Heart left ventricle (tissue), 16 donors: ENCODE measurements at regions not wholly inside any gene's neighbourhood (a gene's known extent, or its start where the extent isn't known, plus 50 kb on each side); places are given as distances from the start of the nearest gene placed in this dataset.

Experiments used
- ATAC-seq, 4 donors: fragments of 200-7000 bp; cut with Tn5 transposase; one replicate each; pipeline ENCODE4 v1.9.1; 2020 to 2022; ENCODE audit warnings: moderate library complexity in 4 of 4, mild to moderate bottlenecking in 3 of 4, moderate number of reproducible peaks in 1 of 4
- DNase-seq, 5 donors: peaks; one replicate each; pipeline ENCODE4 v3.0.0-alpha.2; 2020
- H3K27ac ChIP-seq, 12 donors: fragments of 200-600 bp; sonication (generic) in 4 of 12; one replicate each; pipeline versions ENCODE4 v1.5.0 to v1.8.0; 2016 to 2022; ENCODE audit warnings: mild to moderate bottlenecking in 2 of 12
- H3K27me3 ChIP-seq, 9 donors: fragments of 200-600 bp; sonication (generic) in 2 of 9; one replicate each; pipeline versions ENCODE4 v1.5.1 to v1.8.0; 2016 to 2022; ENCODE audit warnings: mild to moderate bottlenecking in 3 of 9
- H3K36me3 ChIP-seq, 9 donors: fragments of 200-600 bp; sonication (generic) in 2 of 9; one replicate each; pipeline versions ENCODE4 v1.5.0 to v1.8.0; 2018 to 2022; ENCODE audit warnings: mild to moderate bottlenecking in 2 of 9
- H3K4me1 ChIP-seq, 12 donors: fragments of 200-600 bp; sonication (generic) in 4 of 12; one replicate each; pipeline versions ENCODE4 v1.5.0 to v1.8.0; 2016 to 2022; ENCODE audit warnings: mild to moderate bottlenecking in 3 of 12
- H3K4me3 ChIP-seq, 12 donors: fragments of 200-600 bp; sonication (generic) in 4 of 12; one replicate each; pipeline versions ENCODE4 v1.5.0 to v1.8.0; 2017 to 2022; ENCODE audit warnings: mild to moderate bottlenecking in 9 of 12, moderate library complexity in 4 of 12
- H3K9me3 ChIP-seq, 12 donors: fragments of 200-600 bp; sonication (generic) in 4 of 12; one replicate each; pipeline versions ENCODE4 v1.5.0 to v1.8.0; 2016 to 2022; ENCODE audit warnings: mild to moderate bottlenecking in 1 of 12
- POLR2A ChIP-seq, 2 donors: fragments of 450-650 bp; IDR thresholded peaks; one replicate each; pipeline ENCODE4 v1.6.1; 2017; ENCODE audit warnings: antibody characterized with exemption in 2 of 2, mild to moderate bottlenecking in 2 of 2, moderate library complexity in 2 of 2
- WGBS, 4 donors: extraction: QIAGEN DNeasy Blood & Tissue Kit in 2 of 4; methylation state at CpG; one replicate each; pipeline versions ENCODE4 v1.1.5 to v1.1.7; 2013 to 2018; 5-methylcytosine and 5-hydroxymethylcytosine counted together
- intact Hi-C, 10 donors: fragments of 100-400 bp; cut with DNase I; formaldehyde crosslinking; loops; one replicate each; pipeline versions ENCODE4 v1.11.1 to v1.14.2; 2022
- TF ChIP-seq, protein P1 (sequence below), 12 donors: fragments of 200-600 bp; sonication (generic) in 4 of 12; IDR thresholded peaks; one replicate each; pipeline versions ENCODE4 v1.5.0 to v1.8.0; 2018 to 2022; ENCODE audit warnings: antibody characterized with exemption in 12 of 12, mild to moderate bottlenecking in 5 of 12
- donor health status: ischemic (EF 13 %, LVEDD 7.1; RV severe dilation, severe dysfunction).
- donor health status: healthy with polysubstance abuse.
- donor health status: DM: no; HTN: yes; CAD: no.
- donor health status: DM: no; HTN: no; CAD: no.
- donor health status: ischemic (EF 25% LVEDD 6.9; RV normal size, moderate dysfunction).
- donor health status: ischemic (EF 25% LVEDD 5.7; RV mildly dilated, moderate dysfunction).
- donor health status: healthy.
- donor health status: DM: yes; HTN: yes; CAD: no.
- donor health status: ischemic (EF 35%, LVEDD 5.7; RV mildly dilated, moderate dysfunction).
- donor health status: nonischemic (EF 11% LVEDD 7.7; RV severe dilation, severe dysfunction).
- donor health status: DM: yes; HTN: yes; CAD: no.
- donor health status: PGD.
- donor health status: ischemic (EF 29% LVEDD 5.4; RV normal size, mild dysfunction).
- donor health status: nonischemic (EF 23%, LVEDD 6.1; RV moderate dilation, normal function).

DNA sequence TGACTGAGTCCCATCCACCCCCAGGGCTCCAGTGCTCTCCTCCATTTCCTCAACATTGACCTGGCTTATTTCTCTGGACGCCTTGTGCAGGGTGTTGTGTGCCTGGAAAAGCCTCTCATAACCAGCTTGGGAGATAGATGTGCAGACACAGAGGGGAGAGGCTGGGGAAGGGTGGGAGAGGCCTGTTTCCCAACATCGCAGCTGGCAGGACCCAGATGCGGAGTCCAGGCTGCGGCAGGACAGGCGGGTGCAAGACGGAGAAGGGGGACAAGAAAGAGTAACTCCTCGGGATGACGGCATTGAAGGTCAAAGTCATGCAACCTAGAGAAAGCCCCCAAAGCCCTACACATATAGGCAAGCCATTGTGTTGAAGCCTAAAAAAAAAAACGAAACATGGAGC, 54.1 kb upstream of the ANTXRL start:
- Histone ChIP-seq H3K27me3 (no peaks in the 10 kb centered on the region), H3K36me3 (no peaks in the 10 kb centered on the region), H3K9me3 (peaks cover 0 to 18% (median 0%) of the 10 kb centered on the region in 12 donors), H3K4me3 (no peak overlapping the region), H3K27ac (no peak overlapping the region), H3K4me1 (peaks cover 0 to 5% (median 0%) of the 10 kb centered on the region in 12 donors)
- ATAC-seq, result no peak
- DNase-seq, result peak in 1 of 5 donors; percentile 1
- TF ChIP-seq, protein P1, sequence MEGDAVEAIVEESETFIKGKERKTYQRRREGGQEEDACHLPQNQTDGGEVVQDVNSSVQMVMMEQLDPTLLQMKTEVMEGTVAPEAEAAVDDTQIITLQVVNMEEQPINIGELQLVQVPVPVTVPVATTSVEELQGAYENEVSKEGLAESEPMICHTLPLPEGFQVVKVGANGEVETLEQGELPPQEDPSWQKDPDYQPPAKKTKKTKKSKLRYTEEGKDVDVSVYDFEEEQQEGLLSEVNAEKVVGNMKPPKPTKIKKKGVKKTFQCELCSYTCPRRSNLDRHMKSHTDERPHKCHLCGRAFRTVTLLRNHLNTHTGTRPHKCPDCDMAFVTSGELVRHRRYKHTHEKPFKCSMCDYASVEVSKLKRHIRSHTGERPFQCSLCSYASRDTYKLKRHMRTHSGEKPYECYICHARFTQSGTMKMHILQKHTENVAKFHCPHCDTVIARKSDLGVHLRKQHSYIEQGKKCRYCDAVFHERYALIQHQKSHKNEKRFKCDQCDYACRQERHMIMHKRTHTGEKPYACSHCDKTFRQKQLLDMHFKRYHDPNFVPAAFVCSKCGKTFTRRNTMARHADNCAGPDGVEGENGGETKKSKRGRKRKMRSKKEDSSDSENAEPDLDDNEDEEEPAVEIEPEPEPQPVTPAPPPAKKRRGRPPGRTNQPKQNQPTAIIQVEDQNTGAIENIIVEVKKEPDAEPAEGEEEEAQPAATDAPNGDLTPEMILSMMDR (IDR thresholded peaks at IDR 0.05), result no peak
- no peak for TF ChIP-seq POLR2A (IDR thresholded peaks at IDR 0.05)
- WGBS, 4 donors, result 83 to 87% (median 85%) methylated on average over 9 of the region's 9 CpGs
- intact Hi-C loops, result no loop called here

DNA sequence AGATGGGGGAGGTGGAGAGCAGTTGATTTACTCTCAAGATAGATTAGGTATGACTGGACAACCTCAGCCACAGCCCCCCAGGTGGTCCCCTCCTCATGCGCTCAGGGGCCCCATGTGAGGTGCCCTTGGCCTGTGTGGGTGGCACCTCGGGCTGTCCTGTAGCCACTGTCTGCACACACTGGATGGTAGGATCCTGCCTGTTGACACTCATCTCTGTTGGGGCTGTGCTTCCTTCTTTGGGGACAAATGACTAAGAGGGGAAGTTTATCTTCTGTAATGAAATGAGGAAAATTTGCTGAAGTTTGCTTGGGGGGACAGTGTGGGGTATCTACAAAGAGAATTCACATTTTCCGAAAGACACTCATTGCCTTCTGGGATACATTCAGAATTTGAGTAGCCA, 53.6 kb upstream of the ANTXRL start:
- 74 to 93% (median 78%) methylated on average over 3 of the region's 3 CpGs for WGBS, 4 donors

DNA sequence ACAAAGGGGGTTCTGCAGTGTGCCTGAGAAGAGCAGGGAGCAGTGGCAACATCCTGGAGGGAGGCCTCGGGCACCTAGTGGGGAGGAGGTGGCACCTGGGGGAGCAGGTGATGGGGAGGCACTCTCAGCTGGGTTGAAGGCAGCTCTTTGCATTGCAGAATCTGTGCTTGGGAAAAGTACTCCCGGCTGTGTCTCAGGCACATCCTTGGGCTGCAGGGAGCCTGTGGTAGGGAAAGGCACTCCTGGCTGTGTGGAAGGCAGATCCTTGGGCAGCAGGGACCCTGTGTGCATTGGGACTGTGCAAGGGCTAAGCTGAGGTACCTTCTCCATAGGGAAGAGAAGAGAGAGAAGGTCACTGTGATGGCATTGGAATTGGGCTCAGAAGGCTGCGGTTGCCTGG, 52.8 kb upstream of the ANTXRL start:
- intact Hi-C loops, result no loop called here
- WGBS, 4 donors, result 67 to 80% (median 74%) methylated on average over 3 of the region's 3 CpGs

More for the DNA sequence above, 53.6 kb upstream of the ANTXRL start:
- TF ChIP-seq POLR2A (IDR thresholded peaks at IDR 0.05), result no peak
- TF ChIP-seq, protein P1 (IDR thresholded peaks at IDR 0.05), result no peak
- Histone ChIP-seq H3K4me1 (peaks cover 0 to 5% (median 0%) of the 10 kb centered on the region in 12 donors), H3K4me3 (no peak overlapping the region), H3K9me3 (peaks cover 0 to 18% (median 0%) of the 10 kb centered on the region in 12 donors), H3K36me3 (no peaks in the 10 kb centered on the region), H3K27me3 (no peaks in the 10 kb centered on the region), H3K27ac (no peak overlapping the region)
- intact Hi-C loops, result no loop called here
- DNase-seq (peak in 1 of 5 donors; percentile 2), ATAC-seq (no peak)

DNA sequence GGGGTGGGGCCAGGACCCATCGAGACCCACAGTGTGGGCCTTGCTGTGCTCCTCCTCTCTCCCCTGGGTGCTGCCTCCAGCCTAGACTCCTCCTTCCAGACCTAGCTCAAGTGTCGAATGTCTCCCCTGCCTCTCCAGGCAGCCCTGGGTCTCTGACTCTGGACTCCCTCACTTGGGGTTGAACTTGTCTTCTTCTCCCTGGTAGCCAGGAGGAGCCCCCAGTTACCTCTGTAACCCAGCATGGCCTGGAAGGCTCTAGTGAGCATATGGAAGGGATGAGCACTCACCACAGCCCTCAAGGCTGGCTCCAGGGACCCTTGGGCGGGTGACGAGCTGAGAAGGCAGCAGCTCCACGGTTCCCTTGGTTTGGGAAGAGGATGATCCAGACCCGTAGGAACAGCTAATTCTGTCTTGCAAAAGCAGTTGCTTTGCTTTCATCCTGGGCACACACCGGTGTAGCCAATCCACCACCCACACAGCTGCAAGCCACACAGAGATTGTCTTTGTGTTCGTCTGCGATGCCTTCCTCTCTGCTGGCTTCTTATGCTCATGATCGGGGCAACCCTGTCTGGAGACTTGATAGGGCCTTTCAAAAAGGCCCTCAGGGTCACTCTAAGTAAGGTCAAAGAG, 52.3 kb upstream of the ANTXRL start:
- no peak overlapping the region for H3K4me3 ChIP-seq
- no peak overlapping the region for H3K27ac ChIP-seq
- H3K9me3 ChIP-seq, result peaks cover 0 to 12% (median 0%) of the 10 kb centered on the region in 12 donors
- intact Hi-C loops, result no loop called here
- TF ChIP-seq, protein P1 (IDR thresholded peaks at IDR 0.05), result no peak
- TF ChIP-seq POLR2A (IDR thresholded peaks at IDR 0.05), result no peak
- H3K4me1 ChIP-seq, result no peaks in the 10 kb centered on the region
- DNase-seq (peak in 2 of 5 donors; percentile 2 to 11), ATAC-seq (no peak)
- H3K27me3 ChIP-seq, result no peaks in the 10 kb centered on the region
- 73 to 87% (median 84%) methylated on average over 6 to 10 of the region's 10 CpGs for WGBS, 4 donors
- H3K36me3 ChIP-seq, result no peaks in the 10 kb centered on the region

More for the DNA sequence above, 52.8 kb upstream of the ANTXRL start:
- no peaks in the 10 kb centered on the region for H3K27me3 ChIP-seq
- H3K4me3 ChIP-seq, result no peak overlapping the region
- DNase-seq, result peak in 1 of 5 donors; percentile 2
- no peak overlapping the region for H3K27ac ChIP-seq
- H3K9me3 ChIP-seq, result peaks cover 0 to 17% (median 0%) of the 10 kb centered on the region in 12 donors
- no peak for TF ChIP-seq POLR2A (IDR thresholded peaks at IDR 0.05)
- TF ChIP-seq, protein P1 (IDR thresholded peaks at IDR 0.05), result no peak
- ATAC-seq, result no peak
- H3K4me1 ChIP-seq, result peaks cover 0 to under 1% (median 0%) of the 10 kb centered on the region in 12 donors
- H3K36me3 ChIP-seq, result no peaks in the 10 kb centered on the region
